HCEC 1CT (cell line): ENCODE measurements at regions not wholly inside any gene's neighbourhood (a gene's known extent, or its start where the extent isn't known, plus 50 kb on each side); places are given as distances from the start of the nearest gene placed in this dataset.

ENCODE experiments used
- DNase-seq: peaks from one replicate; pipeline ENCODE4 v3.0.0-alpha.2; 2017

DNA sequence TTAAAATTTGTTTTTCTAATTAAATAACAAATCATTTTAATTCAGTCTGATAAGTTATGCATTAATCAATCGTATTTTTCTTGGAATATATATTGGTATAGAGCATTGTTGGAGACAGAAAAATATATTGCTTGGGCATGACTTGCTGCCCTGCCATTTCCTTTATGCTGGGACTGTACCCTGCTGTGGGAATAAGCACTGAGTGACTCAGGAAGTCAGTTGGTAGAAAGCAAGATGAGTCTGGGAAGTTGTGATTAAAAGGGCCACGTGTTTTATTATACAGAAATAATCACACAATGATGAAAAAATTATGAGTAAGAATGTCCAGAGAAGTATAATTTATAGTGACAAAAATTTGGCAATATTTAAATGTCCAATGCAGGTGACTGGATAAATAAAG lies 139.5 kb downstream of the KIF18A start:
- DNase-seq: peak; percentile 24

DNA sequence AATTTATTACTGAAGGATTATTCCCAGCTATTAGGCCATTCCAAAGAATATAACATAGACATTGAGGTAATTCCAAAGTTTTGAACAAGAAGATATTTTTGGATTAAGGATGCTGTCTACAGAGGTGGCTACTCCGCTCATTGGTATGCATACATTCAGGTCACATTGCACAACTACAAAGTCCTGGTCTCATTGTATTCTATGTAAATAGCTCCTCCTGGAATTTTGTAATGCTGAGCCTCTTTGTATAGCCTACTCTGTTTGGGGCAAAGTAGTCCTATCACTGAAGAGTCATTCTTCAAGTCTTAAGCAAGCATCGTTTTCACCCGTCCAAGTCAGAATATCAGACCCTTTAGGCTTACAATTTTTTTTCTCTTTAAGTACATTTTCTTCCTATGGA lies 142.4 kb downstream of the KIF18A start:
- no peak for DNase-seq

GRCh38 chr11:27963370-27963769 lies 144.6 kb downstream of the KIF18A start:
- no peak for DNase-seq

- peak; percentile 25 for DNase-seq
Measured at GRCh38 chr11:27949951-27950738, 157.8 kb downstream of the KIF18A start.

DNA sequence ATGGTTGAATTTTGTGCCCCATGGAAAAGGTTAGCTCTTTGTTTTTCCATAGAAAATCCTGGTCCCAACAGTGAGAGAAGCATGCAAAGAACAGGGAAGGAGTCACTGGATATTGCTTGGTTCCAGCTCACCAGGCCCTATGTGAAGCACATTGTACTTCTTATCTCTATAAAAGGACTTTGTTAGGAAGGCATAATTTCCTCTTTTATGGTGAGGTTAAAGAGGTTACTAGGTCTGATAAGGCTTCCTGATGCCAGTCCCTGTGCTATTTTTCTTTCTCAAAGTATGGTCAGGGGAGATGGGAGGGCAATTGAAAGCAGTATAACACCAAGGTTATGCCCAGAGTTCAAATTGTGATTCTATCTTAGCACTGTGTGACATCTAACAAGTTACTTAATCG lies 162.6 kb downstream of the KIF18A start:
- no peak for DNase-seq

DNA sequence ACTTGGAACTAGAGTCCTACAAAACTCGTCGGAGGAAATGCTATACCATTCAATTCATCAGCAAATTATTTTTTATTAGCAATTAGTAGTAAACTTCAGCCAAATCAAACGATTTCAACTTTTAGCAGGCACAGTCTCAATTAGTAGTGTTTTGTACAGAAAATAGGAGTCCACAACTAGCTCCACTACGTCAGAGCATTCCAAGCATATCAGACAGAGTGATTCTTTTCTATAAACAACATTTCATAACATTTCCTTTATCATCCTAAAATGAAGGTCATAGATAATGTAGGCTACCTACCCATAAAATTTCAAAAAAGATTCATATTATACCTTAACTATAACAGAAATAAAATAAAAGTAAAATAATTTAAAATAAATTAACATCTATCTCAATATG lies 169.9 kb downstream of the KIF18A start:
- peak; percentile 57 for DNase-seq

DNA sequence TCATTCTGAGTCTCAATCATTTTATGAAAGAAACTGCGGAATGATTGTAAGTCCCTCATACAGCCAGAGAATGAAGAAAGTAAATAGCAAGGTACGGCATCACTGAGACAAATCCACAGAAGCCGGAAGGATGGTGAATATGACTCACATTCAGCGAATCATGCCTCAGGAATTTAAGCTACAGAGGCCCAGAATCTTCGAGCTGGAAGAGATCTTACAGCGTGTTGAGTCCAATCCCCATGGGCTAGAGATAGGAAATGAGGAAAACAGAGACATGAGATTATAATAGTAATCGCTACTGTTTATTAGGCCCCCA lies 173.2 kb downstream of the KIF18A start:
- peak; percentile 97 for DNase-seq

DNA sequence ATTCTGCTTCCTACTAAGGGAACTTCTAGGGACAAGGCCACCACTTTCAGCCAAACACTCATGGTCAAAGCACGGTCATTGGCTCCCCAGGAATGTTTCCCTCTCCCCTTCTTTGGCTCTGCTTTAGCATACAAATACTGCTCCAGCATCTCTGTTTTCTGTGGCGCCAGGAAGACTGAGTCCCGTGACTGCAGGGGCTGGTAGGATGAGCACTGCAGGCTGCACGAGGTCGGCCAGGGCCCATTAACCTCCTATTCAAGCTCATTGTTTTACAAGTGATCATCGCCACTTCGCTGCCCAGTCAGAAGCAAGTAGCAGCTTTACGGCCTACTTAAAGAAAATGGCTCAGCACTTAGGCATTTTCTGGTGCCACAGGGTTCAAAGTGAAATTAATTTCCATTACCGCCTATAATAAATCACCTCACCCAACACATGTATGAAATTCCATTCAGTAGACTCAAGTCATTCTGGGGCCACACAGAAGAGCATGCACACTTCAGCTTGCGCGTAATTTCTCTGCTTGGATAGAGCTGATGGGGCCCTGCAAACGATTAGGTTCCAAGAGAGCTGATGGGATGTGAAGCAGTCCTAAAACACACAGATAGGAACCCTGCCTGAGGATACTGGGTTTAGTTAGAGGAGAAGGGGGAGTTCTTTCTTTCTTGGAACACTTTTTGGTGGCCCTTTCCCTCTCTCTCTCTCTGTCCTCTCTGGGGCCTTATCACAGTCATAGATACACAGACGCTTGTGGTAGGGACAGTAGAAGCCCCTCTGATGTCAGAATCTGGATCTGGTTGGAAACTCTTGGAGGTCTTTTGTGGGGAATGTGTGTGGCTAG lies 173.7 kb downstream of the KIF18A start:
- DNase-seq: peak; percentile 100

GRCh38 chr11:27931770-27932169 lies 176.2 kb downstream of the KIF18A start:
- DNase-seq: no peak

- no peak for DNase-seq
Measured at GRCh38 chr11:27930946-27931345, 177.0 kb downstream of the KIF18A start.

DNA sequence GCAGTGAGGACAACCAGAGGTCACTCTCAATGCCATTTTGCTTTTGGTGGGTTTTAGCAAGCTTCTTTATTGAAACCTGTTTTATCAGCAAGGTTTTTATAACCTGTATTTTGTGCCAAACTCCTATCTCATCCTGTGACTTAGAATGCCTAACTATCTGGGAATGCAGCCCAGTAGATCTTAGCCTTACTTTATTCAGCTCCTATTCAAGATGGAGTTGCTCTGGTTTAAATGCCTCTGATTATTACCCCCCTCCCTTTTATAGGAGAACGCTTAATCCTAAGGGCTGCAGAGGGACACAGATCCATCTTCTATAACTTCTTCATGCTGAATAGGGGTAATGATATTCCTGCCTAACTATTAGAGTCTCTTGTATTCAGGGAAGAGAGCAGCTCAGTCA lies 179.1 kb downstream of the KIF18A start:
- DNase-seq: no peak

- DNase-seq: peak; percentile 85
Measured at GRCh38 chr11:27926981-27927481, 180.9 kb downstream of the KIF18A start.

GRCh38 chr11:27926486-27926885 lies 181.5 kb downstream of the KIF18A start:
- DNase-seq: no peak

DNA sequence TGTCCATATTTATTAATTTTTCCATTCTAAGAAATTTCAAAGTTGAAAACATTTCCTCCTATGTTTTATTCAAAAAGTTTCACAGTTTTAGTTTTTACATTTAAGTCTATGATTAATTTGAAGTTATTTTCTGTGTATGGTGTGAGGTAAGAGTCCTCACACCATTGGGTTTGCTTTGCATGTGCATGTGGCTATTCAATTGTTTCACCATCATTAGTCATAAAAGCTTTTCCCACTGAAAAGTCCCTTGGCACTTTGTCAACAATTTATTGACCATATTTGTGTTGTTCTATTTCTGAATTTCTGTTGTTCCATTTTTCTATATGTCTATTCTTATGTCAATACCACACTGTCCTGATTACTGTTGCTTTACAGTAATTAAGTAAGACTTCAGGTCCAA lies 186.5 kb downstream of the KIF18A start:
- peak; percentile 50 for DNase-seq

DNA sequence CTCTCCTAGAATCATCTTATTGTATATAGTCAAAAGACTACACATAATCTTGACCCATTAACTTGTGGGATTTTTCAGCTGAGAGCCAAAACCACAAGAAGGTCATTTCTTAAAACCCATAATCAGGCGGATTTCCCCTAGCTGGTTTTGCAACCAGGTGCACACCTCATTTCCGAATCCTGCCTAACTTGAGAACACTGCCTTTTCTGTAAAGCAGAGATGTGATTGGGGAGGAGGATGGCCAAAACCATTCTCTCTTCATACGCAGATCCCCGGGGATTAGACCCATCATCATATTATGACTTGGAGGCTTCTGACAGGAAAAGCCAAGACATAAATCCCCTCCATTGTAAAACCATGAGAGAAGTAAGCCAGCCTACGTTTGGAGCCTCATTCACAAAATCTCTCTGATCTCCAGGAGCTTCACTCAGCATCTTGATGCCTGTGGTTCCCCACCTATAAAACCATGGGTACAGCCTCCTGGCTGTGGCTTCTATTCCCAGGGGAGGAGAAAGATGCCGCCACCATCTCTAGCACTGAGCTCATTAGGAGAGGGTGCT lies 191.3 kb downstream of the KIF18A start:
- peak; percentile 40 for DNase-seq

- DNase-seq: peak; percentile 76
Measured at GRCh38 chr11:27914080-27914479, 193.9 kb downstream of the KIF18A start.

DNA sequence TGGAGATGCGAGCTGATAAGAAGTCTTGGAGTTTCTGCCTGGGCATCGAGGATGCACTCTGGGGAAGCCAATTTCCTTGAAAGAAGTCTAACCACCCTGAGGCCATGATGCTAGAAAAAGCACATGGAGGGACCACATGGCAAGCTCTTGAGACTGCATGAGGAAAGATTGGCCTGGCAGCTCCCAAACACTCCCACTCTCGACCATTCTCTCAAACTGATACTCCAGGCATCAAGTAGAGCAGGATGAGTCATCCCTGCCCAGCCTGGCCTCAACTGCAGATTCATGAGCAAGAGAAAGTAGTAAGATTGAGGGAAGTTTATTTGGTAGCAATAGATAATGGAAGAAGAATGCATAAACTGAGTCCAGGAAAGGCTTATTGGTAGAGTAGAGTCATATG lies 194.3 kb downstream of the KIF18A start:
- DNase-seq: peak; percentile 74

DNA sequence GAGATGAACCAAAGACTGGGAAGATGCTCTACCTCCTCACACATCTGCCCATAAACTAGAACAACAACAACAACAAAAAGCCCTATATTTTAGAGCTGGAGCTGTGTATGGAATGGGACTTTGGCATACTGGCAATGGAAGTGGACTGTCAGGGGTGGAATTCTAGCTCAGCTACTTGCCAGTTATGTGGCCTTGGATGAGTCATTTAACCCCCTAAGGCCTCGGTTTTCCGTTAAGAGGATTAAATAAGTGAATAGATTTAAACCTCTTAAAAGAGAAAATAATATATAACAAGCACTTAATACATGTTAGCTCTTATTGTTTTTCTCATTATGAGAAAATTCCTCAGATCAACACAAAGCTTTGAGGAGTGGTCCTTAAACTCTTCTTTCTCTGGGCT lies 195.0 kb downstream of the KIF18A start:
- DNase-seq: peak; percentile 83

DNA sequence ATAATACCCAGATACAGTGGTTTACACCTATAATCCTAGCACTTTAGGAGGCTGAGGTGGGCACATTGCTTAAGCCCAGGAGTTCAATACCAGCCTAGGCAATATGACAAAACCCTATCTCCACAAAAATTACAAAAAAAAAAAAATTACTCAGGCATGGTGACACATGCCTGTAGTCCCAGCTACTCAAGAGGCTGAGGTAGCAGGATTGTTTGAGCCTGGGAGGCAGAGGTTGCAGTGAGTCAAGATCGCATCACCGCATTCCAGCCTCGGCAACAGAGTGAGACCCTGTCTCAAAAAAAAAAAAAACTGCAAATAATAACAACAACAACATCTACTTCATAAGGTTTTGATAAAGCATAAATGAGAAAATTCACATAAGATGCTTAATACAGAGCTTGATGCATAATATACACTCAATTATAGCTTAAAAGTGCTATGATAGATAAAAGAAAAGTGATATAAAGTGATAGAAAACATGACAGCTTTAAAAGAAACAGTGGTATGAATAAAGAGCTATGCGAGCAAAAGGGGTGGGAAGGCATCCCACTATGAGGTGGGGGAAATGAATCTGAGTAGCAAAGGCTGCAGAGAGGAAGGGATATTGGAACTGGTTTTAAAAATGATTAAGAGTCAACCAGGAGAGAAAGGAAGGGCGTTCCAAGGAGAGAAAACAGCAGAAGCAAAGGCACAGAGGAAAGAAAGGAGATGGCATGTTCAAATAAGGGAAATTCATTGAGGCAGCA lies 197.6 kb downstream of the KIF18A start:
- peak; percentile 85 for DNase-seq

- peak; percentile 38 for DNase-seq
Measured at GRCh38 chr11:27909386-27909785, 198.6 kb downstream of the KIF18A start.

- DNase-seq: no peak
Measured at GRCh38 chr11:27908621-27909020, 199.3 kb downstream of the KIF18A start.

DNA sequence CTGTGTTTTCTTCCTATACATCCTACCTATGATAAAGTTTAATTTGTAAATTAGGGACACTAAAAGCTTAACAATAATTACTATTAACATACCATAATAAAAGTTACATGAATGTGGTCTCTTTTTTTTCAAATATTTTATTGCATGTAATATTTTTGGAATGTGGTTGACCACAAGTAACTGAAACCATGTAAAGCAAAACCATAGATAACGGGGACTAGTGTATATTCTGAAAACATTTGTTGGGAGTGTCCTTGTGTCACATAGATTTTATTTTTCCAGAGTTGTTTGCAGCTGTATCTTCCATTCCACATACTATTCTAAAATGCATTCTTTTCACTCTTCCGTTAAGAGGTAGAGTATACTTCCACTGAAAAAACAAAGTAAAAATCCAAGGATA lies 200.4 kb downstream of the KIF18A start:
- DNase-seq: peak; percentile 54

DNA sequence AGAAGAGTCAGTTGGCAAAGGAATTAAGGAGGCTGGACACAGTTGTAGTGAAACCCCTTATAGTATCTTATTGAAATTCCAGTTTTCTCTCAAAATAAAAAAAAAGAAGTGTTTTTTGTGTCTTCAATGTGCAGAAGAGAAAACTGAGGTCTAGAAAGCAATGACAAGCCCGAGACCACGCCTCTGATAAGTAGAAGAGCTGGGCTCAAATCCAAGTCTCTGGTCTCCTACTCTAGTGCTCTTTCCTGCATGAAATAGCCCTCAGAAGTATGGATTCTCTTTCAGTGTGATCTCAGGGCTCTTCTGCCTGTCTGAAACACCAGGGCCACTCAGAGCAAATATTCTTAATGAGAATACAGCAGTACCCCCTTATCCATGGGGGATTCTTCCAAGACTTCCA lies 200.9 kb downstream of the KIF18A start:
- DNase-seq: no peak
